ENCODE measurements at regions not wholly inside any gene's neighbourhood (a gene's known extent, or its start where the extent isn't known, plus 50 kb on each side); places are given as distances from the start of the nearest gene placed in this dataset.

DNA sequence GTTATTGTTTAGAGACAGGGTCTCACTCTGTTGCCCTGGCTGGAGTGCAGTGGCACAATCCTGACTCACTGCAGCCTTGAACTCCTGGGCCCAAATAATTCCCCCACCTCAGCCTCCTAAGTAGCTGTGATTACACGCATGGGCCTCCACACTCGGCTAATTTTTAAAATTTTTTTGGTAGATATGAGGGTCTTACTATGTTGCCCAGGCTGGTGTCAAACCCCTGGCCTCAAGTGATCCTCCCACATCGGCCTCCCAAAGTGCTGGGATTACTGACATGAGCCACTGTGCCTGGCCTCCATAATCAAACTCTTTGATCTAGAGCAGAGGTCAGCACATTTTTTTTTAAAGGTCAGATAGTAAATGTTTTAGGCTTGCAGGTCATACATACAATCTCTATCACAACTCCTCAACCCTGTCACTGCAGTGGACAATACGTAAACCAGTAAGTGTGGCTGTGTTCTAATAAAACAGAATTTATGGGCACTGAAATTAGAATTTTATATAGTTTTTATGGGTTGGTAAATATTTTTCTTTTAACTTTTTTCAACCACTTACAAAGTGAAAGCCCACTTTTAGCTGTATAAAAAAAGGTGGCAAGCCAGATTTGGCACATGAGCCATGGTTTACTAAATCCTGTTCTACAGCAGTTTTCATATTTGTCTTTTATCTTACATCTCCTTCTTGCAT is 105.1 kb upstream of the RAPGEF2 start:
- no peak for ATAC-seq
- Histone ChIP-seq H3K27ac (no peak overlapping the region), H3K36me3 (no peaks in the 10 kb centered on the region), H3K27me3 (no peaks in the 10 kb centered on the region), H3K4me1 (peaks cover 0 to 12% (median 4%) of the 10 kb centered on the region in 3 donors), H3K4me3 (no peak overlapping the region), H3K9me3 (no peaks in the 10 kb centered on the region)
- WGBS, 2 donors (ENCODE audit: low coverage in 1 of 2) = 50 to 68% methylated on average over 2 to 4 of the region's 4 CpGs
- TF ChIP-seq POLR2A (IDR thresholded peaks at IDR 0.05) (no peak), POLR2AphosphoS5 (IDR thresholded peaks at IDR 0.05) (no peak), EP300 (IDR thresholded peaks at IDR 0.05) (no peak)
- TF ChIP-seq, protein P1, sequence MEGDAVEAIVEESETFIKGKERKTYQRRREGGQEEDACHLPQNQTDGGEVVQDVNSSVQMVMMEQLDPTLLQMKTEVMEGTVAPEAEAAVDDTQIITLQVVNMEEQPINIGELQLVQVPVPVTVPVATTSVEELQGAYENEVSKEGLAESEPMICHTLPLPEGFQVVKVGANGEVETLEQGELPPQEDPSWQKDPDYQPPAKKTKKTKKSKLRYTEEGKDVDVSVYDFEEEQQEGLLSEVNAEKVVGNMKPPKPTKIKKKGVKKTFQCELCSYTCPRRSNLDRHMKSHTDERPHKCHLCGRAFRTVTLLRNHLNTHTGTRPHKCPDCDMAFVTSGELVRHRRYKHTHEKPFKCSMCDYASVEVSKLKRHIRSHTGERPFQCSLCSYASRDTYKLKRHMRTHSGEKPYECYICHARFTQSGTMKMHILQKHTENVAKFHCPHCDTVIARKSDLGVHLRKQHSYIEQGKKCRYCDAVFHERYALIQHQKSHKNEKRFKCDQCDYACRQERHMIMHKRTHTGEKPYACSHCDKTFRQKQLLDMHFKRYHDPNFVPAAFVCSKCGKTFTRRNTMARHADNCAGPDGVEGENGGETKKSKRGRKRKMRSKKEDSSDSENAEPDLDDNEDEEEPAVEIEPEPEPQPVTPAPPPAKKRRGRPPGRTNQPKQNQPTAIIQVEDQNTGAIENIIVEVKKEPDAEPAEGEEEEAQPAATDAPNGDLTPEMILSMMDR (IDR thresholded peaks at IDR 0.05) = no peak

DNA sequence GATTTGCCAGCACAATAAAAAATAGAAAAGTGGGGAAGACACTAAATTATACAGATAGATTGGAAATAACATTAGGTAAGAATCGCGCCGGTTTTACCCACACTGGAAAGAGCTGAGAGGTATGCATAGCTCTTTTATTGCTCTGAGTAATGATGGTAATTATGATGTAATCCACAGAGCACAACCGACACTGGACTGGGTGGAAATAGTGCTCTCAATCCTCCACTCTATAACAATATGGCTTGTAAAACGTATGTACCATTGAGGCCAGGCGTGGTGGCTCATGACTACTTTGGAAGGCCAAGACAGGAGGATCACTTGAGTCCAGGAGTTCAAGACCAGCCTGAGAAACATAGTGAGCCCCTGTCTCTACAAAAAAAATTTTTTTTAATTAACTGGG is 104.3 kb upstream of the RAPGEF2 start:
- Histone ChIP-seq H3K4me3 (no peak overlapping the region), H3K27me3 (no peaks in the 10 kb centered on the region), H3K4me1 (peaks cover 0 to 12% (median 4%) of the 10 kb centered on the region in 3 donors), H3K27ac (no peak overlapping the region), H3K9me3 (no peaks in the 10 kb centered on the region), H3K36me3 (no peaks in the 10 kb centered on the region)
- 86 to 88% methylated on average over 5 of the region's 6 CpGs for WGBS, 2 donors (ENCODE audit: low coverage in 1 of 2)
- no peak for TF ChIP-seq POLR2A (IDR thresholded peaks at IDR 0.05)
- TF ChIP-seq, protein P1 (IDR thresholded peaks at IDR 0.05) = no peak
- TF ChIP-seq EP300 (IDR thresholded peaks at IDR 0.05) = no peak
- no peak for TF ChIP-seq POLR2AphosphoS5 (IDR thresholded peaks at IDR 0.05)
- ATAC-seq = no peak

DNA sequence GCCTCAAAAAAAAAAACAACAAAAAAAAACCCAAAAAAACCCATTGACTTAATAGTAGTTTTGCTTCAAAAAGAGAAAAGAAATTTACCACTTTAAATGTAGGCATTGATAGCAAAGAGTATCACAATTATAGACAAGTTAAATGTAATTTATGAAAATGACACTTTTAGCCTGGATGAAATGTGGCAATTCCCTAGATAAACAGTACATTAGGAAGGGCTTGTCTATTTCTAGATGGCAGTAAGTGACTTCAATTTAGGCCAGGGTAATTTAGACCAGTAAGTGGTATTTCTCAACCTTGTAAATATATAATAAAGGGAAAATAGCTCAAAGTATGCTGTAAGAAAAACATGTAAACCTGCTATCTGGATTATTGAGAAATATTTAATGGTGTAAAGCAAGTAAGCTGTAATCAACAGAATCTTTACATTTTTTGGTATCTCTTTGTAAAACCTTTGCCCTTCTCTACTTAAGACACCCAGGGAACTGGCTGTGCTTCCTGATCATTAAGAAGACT is 103.7 kb upstream of the RAPGEF2 start:
- no peak for ATAC-seq
- no peaks in the 10 kb centered on the region for H3K9me3 ChIP-seq
- peaks cover 0 to 12% (median 4%) of the 10 kb centered on the region in 3 donors for H3K4me1 ChIP-seq
- TF ChIP-seq EP300 (IDR thresholded peaks at IDR 0.05) (no peak), POLR2AphosphoS5 (IDR thresholded peaks at IDR 0.05) (no peak), POLR2A (IDR thresholded peaks at IDR 0.05) (no peak)
- TF ChIP-seq, protein P1 (IDR thresholded peaks at IDR 0.05) = no peak
- no peak overlapping the region for H3K27ac ChIP-seq
- H3K36me3 ChIP-seq = no peaks in the 10 kb centered on the region
- H3K4me3 ChIP-seq = no peak overlapping the region
- no peaks in the 10 kb centered on the region for H3K27me3 ChIP-seq

DNA sequence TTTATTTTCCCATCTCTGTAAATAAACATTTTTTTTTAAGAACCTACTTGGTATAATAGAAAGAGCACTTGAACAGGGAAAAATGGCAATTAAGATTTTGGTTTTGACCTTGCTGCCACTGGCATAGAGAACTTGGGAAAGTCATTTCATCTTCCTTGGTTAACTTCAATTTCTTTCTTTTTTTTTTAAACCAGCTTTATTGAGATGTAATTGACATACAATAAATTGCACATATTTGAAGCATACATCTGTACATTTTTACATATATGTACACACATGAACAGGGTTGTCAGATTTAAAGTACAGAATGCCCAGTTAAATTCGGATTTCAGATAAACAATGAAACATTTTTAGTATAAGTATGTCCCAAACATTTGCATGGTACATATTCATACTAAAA is 103.0 kb upstream of the RAPGEF2 start:
- 75 to 91% methylated on average over 1 of the region's 1 CpG for WGBS, 2 donors (ENCODE audit: low coverage in 1 of 2)
- Histone ChIP-seq H3K27ac (no peak overlapping the region), H3K27me3 (no peaks in the 10 kb centered on the region), H3K4me1 (peaks cover 0 to 12% (median 4%) of the 10 kb centered on the region in 3 donors), H3K9me3 (no peaks in the 10 kb centered on the region), H3K36me3 (no peaks in the 10 kb centered on the region), H3K4me3 (no peak overlapping the region)
- TF ChIP-seq, protein P1 (IDR thresholded peaks at IDR 0.05) = no peak
- TF ChIP-seq POLR2A (IDR thresholded peaks at IDR 0.05) (no peak), POLR2AphosphoS5 (IDR thresholded peaks at IDR 0.05) (no peak), EP300 (IDR thresholded peaks at IDR 0.05) (no peak)
- ATAC-seq = no peak

DNA sequence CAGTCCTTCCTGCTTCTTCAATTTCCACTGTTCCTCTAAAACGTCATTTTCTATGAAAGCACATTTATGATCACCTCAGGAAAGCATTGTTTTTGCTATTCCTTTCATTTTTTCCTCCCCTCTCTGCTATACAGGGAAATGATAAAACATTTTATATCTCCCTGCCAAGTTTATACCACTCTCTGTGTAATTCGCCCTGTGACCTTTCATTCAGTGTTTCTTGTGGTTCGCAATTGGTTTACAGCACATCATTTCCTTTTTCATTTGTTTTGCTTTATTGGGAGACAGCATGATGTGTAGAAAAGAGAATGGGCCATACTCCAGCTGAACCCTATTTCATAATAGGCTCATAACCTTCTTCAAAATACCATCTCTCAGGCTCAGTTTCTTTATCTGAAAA is 99.9 kb upstream of the RAPGEF2 start:
- no peak for ATAC-seq

More for the DNA sequence above, 99.9 kb upstream of the RAPGEF2 start:
- Histone ChIP-seq H3K4me1 (no peaks in the 10 kb centered on the region), H3K4me3 (no peak overlapping the region), H3K27me3 (no peaks in the 10 kb centered on the region), H3K27ac (no peak overlapping the region), H3K9me3 (no peaks in the 10 kb centered on the region), H3K36me3 (no peaks in the 10 kb centered on the region)
- TF ChIP-seq EP300 (IDR thresholded peaks at IDR 0.05) (no peak), POLR2A (IDR thresholded peaks at IDR 0.05) (no peak), POLR2AphosphoS5 (IDR thresholded peaks at IDR 0.05) (no peak)
- TF ChIP-seq, protein P1 (IDR thresholded peaks at IDR 0.05) = no peak
- 49 to 72% methylated on average over 3 of the region's 3 CpGs for WGBS, 2 donors (ENCODE audit: low coverage in 1 of 2)

Measured in gastroesophageal sphincter (tissue), 4 donors.